A673 (cell line): ENCODE measurements at regions not wholly inside any gene's neighbourhood (a gene's known extent, or its start where the extent isn't known, plus 50 kb on each side); places are given as distances from the start of the nearest gene placed in this dataset.
A peak's percentile ranks its signal among the peaks of the same experiment; 100 is the strongest.

ENCODE experiments used
- BruUV-seq: library from RNA; stranded (reverse); fragments of 400-500 nt; replicated peaks from 2 replicates; lab custom pipeline; 2021; lab: Mats Ljungman, UMichigan
- CTCF ChIA-PET: fragments of 300-600 bp; sonication (Branson Sonifier 250); formaldehyde crosslinking; loops from one replicate; lab custom pipeline; 2022; ENCODE audit warnings: antibody characterized with exemption; lab: Charles Lee
- POLR2A ChIA-PET: fragments of 300-600 bp; sonication (Branson Sonifier 250); formaldehyde crosslinking; loops from one replicate; lab custom pipeline; 2022; ENCODE audit warnings: antibody characterized with exemption; ENCODE audit not compliant: low non-redundant PET; lab: Charles Lee
- DNase-seq: peaks from one replicate; pipeline ENCODE4 v3.0.0-alpha.2; 2015; ENCODE audit warnings: low spot score
- H3K27ac ChIP-seq: fragments of 200-600 bp; sonication (generic); 2 replicates; pipeline ENCODE4 v1.5.1; 2016; ENCODE audit warnings: mixed run types, low read depth, mild to moderate bottlenecking, mixed read lengths, antibody characterized with exemption, low read length; ENCODE audit not compliant: poor library complexity, severe bottlenecking
- H3K27me3 ChIP-seq: fragments of 200-600 bp; sonication (generic); replicated peaks from 2 replicates; pipeline ENCODE4 v1.6.1; 2017; ENCODE audit warnings: mixed run types, low read depth, mild to moderate bottlenecking, mixed read lengths, antibody characterized with exemption, low read length; ENCODE audit not compliant: insufficient read depth, poor library complexity
- H3K36me3 ChIP-seq: fragments of 200-600 bp; sonication (generic); 2 replicates; pipeline ENCODE4 v1.6.1; 2016; ENCODE audit warnings: mixed run types, mild to moderate bottlenecking, mixed read lengths, antibody characterized with exemption, low read length; ENCODE audit not compliant: insufficient read depth, poor library complexity, severe bottlenecking
- H3K4me1 ChIP-seq: fragments of 200-600 bp; sonication (generic); 2 replicates; pipeline ENCODE4 v1.6.1; 2017; ENCODE audit warnings: mixed run types, mild to moderate bottlenecking, mixed read lengths, antibody characterized with exemption, low read length; ENCODE audit not compliant: insufficient read depth, poor library complexity, severe bottlenecking
- H3K4me3 ChIP-seq: fragments of 200-600 bp; sonication (generic); 2 replicates; pipeline ENCODE4 v1.5.1; 2016; ENCODE audit warnings: low read depth, mixed run types, mild to moderate bottlenecking, mixed read lengths, low read length; ENCODE audit not compliant: poor library complexity, severe bottlenecking
- H3K9me3 ChIP-seq: fragments of 200-600 bp; sonication (generic); 2 replicates; pipeline ENCODE4 v1.6.1; 2016; ENCODE audit warnings: mixed run types, low read depth, mild to moderate bottlenecking, mixed read lengths, antibody characterized with exemption, low read length; ENCODE audit not compliant: poor library complexity, severe bottlenecking
- CTCF ChIP-seq: fragments of 300-800, 200-600 bp; sonication (generic); conservative IDR thresholded peaks from 2 replicates; pipeline ENCODE4 v1.5.1; 2017; ENCODE audit warnings: low read depth, mild to moderate bottlenecking, antibody characterized with exemption, low read length, moderate library complexity, mixed read lengths
- EZH2 ChIP-seq: fragments of 200-600 bp; sonication (generic); IDR thresholded peaks from 2 replicates; pipeline ENCODE4 v1.6.1; 2017; ENCODE audit warnings: borderline replicate concordance, low read depth, mild to moderate bottlenecking, mixed read lengths, antibody characterized with exemption, low read length; ENCODE audit not compliant: poor library complexity, severe bottlenecking
- intact Hi-C: fragments of 100-400 bp; cut with micrococcal nuclease; formaldehyde crosslinking; loops from one replicate; pipeline ENCODE4 v1.10.0; 2022; ENCODE audit not compliant: unreplicated experiment

- intact Hi-C loops: no loop called here
- BruUV-seq: no TSS peak
- Histone ChIP-seq H3K36me3 (no peaks in the 10 kb centered on the region), H3K27me3 (peaks cover 23% of the 10 kb centered on the region), H3K4me1 (peaks cover under 1% of the 10 kb centered on the region), H3K9me3 (no peaks in the 10 kb centered on the region), H3K27ac (no peak overlapping the region), H3K4me3 (no peak overlapping the region)
- TF ChIP-seq EZH2 (no peak), CTCF (no peak)
- DNase-seq: no peak
- ChIA-PET POLR2A (no interaction called here), CTCF (no interaction called here)
Observed at GRCh38 chr16:5220705-5221104, 123.1 kb upstream of the EEF2KMT start.

- TF ChIP-seq CTCF (no peak), EZH2 (no peak)
- DNase-seq: peak; percentile 5
- peaks cover 4% of the 10 kb centered on the region for H3K27me3 ChIP-seq
- H3K4me3 ChIP-seq: no peak overlapping the region
- H3K9me3 ChIP-seq: no peaks in the 10 kb centered on the region
- BruUV-seq: no TSS peak
- ChIA-PET POLR2A (no interaction called here), CTCF (no interaction called here)
- H3K27ac ChIP-seq: no peak overlapping the region
- H3K4me1 ChIP-seq: peaks cover 13% of the 10 kb centered on the region
- intact Hi-C loops: no loop called here
- H3K36me3 ChIP-seq: no peaks in the 10 kb centered on the region
Observed at GRCh38 chr16:5216441-5217080, 119.0 kb upstream of the EEF2KMT start.

GRCh38 chr16:5215901-5216300 is 118.3 kb upstream of the EEF2KMT start:
- TF ChIP-seq EZH2: no peak
- TF ChIP-seq CTCF: no peak
- Histone ChIP-seq H3K27ac (no peak overlapping the region), H3K27me3 (peaks cover 4% of the 10 kb centered on the region), H3K4me1 (peaks cover 13% of the 10 kb centered on the region), H3K4me3 (no peak overlapping the region), H3K9me3 (no peaks in the 10 kb centered on the region), H3K36me3 (no peaks in the 10 kb centered on the region)
- POLR2A ChIA-PET: no interaction called here
- BruUV-seq: no TSS peak
- intact Hi-C loops: no loop called here
- DNase-seq: peak; percentile 66
- CTCF ChIA-PET: no interaction called here
